ENCODE measurements at regions not wholly inside any gene's neighbourhood (a gene's known extent, or its start where the extent isn't known, plus 50 kb on each side); places are given as distances from the start of the nearest gene placed in this dataset.

GRCh38 chr2:106960683-106961161, 74.8 kb upstream of the ST6GAL2 start:
- H3K4me3 Mint-ChIP-seq (ENCODE audit: unreplicated experiment) = no peak overlapping the region
- peaks cover 6% of the 10 kb centered on the region for H3K9me3 Mint-ChIP-seq (ENCODE audit: low read depth)
- no peak for TF ChIP-seq CTCF (IDR thresholded peaks at IDR 0.05)
- DNase-seq (ENCODE audit: low spot score) = no peak
- no peaks in the 10 kb centered on the region for H3K36me3 Mint-ChIP-seq (ENCODE audit: low read depth)
- no peaks in the 10 kb centered on the region for H3K27me3 Mint-ChIP-seq (ENCODE audit: low read depth)
- peaks cover 83% of the 10 kb centered on the region for H3K4me1 Mint-ChIP-seq (ENCODE audit: low read depth)
- H3K27ac Mint-ChIP-seq (ENCODE audit: unreplicated experiment) = peak overlapping the region; percentile 84

GRCh38 chr2:106961328-106961727, 75.4 kb upstream of the ST6GAL2 start:
- H3K9me3 Mint-ChIP-seq (ENCODE audit: low read depth) = peaks cover 6% of the 10 kb centered on the region
- H3K27ac Mint-ChIP-seq (ENCODE audit: unreplicated experiment) = peak overlapping the region; percentile 84
- no peaks in the 10 kb centered on the region for H3K36me3 Mint-ChIP-seq (ENCODE audit: low read depth)
- no peak for TF ChIP-seq CTCF (IDR thresholded peaks at IDR 0.05)
- peaks cover 83% of the 10 kb centered on the region for H3K4me1 Mint-ChIP-seq (ENCODE audit: low read depth)
- no peak for DNase-seq (ENCODE audit: low spot score)
- H3K4me3 Mint-ChIP-seq (ENCODE audit: unreplicated experiment) = no peak overlapping the region
- H3K27me3 Mint-ChIP-seq (ENCODE audit: low read depth) = no peaks in the 10 kb centered on the region

- H3K4me1 Mint-ChIP-seq (ENCODE audit: low read depth) = peaks cover 72% of the 10 kb centered on the region
- H3K27ac Mint-ChIP-seq (ENCODE audit: unreplicated experiment) = peak overlapping the region; percentile 76
- no peak overlapping the region for H3K4me3 Mint-ChIP-seq (ENCODE audit: unreplicated experiment)
- peaks cover 8% of the 10 kb centered on the region for H3K9me3 Mint-ChIP-seq (ENCODE audit: low read depth)
- no peak for TF ChIP-seq CTCF (IDR thresholded peaks at IDR 0.05)
- DNase-seq (ENCODE audit: low spot score) = no peak
- no peaks in the 10 kb centered on the region for H3K36me3 Mint-ChIP-seq (ENCODE audit: low read depth)
- no peaks in the 10 kb centered on the region for H3K27me3 Mint-ChIP-seq (ENCODE audit: low read depth)
These were observed 77.2 kb upstream of the ST6GAL2 start for GRCh38 chr2:106963156-106963555.

GRCh38 chr2:106963893-106964292, 77.9 kb upstream of the ST6GAL2 start:
- Mint-ChIP-seq H3K36me3 (ENCODE audit: low read depth) (no peaks in the 10 kb centered on the region), H3K27me3 (ENCODE audit: low read depth) (no peaks in the 10 kb centered on the region), H3K4me3 (ENCODE audit: unreplicated experiment) (no peak overlapping the region), H3K9me3 (ENCODE audit: low read depth) (peaks cover 8% of the 10 kb centered on the region), H3K4me1 (ENCODE audit: low read depth) (peaks cover 72% of the 10 kb centered on the region), H3K27ac (ENCODE audit: unreplicated experiment) (no peak overlapping the region)
- TF ChIP-seq CTCF (IDR thresholded peaks at IDR 0.05) = no peak
- no peak for DNase-seq (ENCODE audit: low spot score)

GRCh38 chr2:106965611-106966010, 79.6 kb upstream of the ST6GAL2 start:
- Mint-ChIP-seq H3K27me3 (ENCODE audit: low read depth) (no peaks in the 10 kb centered on the region), H3K4me3 (ENCODE audit: unreplicated experiment) (no peak overlapping the region), H3K4me1 (ENCODE audit: low read depth) (peaks cover 65% of the 10 kb centered on the region), H3K36me3 (ENCODE audit: low read depth) (no peaks in the 10 kb centered on the region), H3K9me3 (ENCODE audit: low read depth) (peaks cover 3% of the 10 kb centered on the region), H3K27ac (ENCODE audit: unreplicated experiment) (peak overlapping the region; percentile 19)
- no peak for DNase-seq (ENCODE audit: low spot score)
- TF ChIP-seq CTCF (IDR thresholded peaks at IDR 0.05) = no peak
